Fibroblast of peridontal ligament (primary cell): ENCODE measurements at regions not wholly inside any gene's neighbourhood (a gene's known extent, or its start where the extent isn't known, plus 50 kb on each side); places are given as distances from the start of the nearest gene placed in this dataset.
"Not testable (repeated sequence)": the region's sequence is repeated elsewhere in the genome, so short reads cannot be mapped to it uniquely, and the experiment has no call there.

Experiments used
- DNase-seq: peaks from one replicate; pipeline ENCODE4 v3.0.0-alpha.2; 2010; ENCODE audit errors: extremely low read depth

DNA sequence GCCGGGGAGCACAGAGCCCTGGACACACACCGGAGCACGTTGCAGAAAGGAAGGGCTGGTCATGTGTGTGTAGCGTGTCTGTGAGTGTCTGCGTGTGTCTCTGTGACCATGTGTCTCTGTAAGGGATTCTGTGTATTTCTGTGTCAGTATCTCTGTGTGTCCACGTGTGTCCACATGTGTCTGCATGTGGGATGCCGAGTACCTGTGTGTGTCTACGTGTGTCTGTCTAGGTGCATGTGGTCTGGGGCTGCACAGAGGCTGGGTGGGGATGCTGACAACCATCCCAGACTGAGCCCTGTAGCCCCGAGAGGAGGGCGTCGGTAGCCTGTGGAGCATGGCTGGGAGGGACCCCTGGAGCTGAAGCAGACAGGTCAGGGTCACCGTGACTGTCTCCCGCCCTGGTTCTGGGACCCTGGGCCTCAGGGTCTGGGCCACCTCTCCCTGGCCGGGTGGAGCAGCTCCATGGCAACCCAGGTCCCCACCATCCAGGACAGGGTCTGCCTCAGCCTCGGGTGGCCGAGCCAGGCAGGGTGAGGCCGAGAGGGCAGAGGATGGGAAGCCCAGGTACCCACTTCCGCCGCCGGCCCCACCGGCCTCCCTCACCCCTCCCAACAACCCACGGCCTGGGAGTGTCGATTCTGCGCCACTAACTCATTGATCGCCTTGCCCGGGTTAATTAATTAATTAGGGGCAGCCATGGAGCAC lies 122.7 kb downstream of the FAM53A start:
- DNase-seq: no peak

DNA sequence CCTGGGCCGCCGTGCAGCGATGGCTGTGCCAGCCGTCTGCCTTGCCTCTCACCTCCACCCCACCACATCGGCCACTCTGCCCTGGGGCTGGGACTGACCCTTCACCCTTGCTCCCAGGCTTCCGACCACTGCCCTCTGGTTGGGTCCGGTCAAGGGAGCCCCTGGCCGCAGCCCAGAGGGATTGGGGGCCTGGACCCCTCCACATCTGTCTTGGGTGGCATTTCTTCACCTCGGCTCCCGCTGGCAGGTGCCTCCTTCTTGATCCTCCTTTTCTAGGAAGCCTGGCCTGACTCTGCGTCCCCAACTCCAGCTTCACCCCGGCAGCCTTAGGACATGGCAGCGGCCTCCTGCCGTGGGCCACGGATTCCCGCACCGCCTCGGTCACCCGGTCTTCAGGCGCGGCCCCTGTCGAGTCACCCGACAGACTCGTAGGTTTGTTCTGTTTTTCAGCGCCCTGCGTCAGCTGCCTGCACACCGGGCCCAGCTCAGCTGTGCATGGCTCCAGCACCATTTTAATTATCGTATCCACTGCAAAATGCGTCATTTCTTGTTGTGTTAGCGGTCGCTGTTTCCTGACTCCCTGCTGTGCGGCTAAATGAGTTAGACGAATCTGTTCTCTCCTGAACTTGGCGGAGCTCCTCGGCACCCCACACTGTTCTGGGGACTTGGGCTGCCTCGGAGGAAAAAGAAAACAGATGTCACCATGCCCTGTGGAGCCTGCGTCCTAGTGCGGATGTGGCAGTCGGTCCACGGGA lies 124.0 kb downstream of the FAM53A start:
- no peak for DNase-seq

DNA sequence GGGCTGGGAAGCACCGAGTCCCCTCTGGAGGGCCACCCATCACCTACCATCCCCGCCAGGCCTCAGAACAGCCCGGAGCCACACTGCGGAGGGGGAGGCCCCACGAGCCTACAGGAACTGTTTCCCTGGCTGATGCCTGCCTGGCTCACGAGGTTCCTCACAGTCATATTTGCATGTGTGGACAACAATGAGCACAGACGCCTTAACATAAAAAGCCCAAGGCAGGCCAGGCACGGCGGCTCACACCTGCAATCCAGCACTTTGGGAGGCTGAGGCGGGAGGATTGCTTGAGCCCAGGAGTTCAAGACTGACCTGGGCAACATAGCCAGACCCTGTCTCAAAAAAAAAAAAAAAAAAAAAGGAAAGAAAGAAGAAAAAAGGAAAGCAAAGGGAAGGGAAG lies 125.9 kb downstream of the FAM53A start:
- DNase-seq: no peak

DNA sequence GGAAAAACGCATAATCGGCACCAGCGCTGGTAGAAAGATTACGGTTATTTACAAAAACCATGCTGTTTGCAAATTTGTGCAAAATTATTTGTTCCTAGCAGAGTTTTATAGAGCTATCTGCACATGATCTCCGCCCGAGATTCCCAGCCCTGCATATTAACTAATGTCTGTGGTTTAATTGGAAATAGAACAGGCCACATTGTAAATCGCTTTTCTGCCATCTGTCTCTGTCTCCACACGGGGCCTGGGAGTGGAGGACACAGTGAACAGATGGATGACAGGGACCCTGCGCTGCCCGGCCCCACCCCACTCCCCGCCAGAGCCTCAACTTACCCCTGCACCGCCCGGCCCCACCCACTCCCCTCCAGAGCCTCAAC lies 126.9 kb downstream of the FAM53A start:
- no peak for DNase-seq

DNA sequence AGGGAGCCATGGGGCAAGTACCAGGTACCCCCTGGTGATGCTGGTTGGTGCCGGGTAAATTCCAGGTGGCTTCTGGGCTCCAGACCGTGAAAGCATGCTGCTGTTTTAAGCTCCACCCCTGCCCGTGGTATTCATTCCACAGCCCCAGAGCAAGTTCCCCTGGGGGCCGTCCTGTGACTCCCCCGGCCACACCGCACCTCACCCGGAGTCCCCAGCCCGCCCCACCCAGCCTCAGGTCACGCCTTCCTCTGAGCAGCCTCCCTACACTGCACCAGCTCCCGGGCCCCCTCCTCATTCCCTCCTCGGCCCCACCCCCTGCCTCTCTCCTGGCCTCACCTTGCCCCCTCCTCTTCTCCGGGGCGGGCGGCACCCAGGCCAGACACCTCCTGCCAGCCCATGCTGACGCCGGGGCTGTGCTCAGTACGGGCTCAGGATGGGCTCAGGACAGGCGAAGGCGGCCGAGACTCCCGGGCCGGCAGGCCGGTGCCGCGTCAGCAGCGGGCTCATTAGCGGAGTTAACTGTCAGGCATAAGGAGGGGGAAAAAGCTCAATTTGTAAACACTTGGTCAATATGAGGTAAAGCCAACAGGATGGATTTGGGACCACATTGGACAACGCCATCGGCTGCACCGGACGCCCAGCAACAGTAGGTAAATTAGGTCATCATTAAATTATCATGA lies 127.4 kb downstream of the FAM53A start:
- DNase-seq: no peak

DNA sequence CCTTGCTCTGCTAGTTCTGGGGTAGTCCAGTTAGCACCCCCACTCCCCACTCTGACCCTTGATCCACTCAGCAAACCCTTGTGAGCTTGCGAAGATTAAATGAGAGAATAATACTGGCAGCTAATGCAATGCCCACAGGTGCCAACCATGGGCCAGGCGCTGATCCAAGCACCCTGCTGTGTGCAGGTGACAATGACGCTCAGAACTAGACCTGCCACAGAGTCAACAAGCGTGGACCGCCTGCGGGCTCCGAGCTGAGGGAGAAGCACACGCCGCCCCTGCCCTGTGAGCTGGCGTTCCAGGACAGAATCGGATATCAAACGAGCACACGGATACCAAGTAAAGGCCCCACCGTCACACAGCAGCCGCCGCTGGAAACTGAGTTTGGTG lies 129.2 kb downstream of the FAM53A start:
- no peak for DNase-seq

DNA sequence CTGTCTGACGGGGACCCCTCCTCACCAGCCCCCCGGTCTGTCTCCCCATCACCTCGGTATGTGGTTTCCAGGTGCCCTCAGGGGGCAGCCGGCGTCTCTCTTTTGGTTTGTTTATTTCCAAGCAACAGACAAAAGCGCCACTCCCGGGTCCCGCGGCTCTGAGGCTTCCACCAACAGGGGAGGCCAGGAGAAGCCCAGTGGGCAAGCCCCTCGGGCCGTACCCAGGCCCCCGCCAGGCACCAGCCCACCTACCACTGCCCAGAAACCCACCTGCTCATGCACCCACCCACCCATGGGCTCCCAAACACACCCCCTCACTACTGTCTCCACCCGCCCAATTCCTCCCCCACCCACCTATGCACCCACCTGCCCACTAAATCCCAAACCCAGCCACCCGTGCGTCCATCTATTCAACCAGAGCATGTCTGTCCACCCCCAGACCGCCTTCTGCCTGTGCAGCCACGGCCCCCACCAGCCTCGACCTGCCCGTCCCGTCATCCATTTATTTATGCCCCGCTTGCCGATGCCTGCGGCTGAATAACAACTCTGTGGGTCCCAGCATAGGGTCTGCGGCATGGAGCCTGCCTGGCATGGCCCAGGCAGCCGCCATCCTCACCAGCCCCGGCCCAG lies 129.8 kb downstream of the FAM53A start:
- DNase-seq: no peak

DNA sequence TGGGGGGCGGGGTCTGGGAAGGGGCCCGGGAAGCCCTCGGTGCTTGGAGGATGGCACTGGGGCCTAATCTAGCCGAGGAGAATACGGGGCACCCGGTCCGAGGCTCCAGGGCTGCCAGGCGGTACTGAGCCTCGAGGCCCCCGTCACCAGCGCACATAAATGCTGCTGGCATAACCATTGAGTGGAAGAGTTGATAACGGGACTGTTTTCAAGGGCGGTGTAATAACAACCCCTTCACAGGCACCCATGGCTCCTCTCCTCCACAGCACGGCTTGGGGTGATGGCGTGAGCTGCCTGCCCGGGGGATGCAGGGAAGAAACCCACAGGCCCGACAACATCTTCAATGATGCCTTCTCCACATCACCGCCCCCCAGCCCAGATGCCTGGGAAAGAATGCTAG lies 130.7 kb downstream of the FAM53A start:
- DNase-seq: no peak

DNA sequence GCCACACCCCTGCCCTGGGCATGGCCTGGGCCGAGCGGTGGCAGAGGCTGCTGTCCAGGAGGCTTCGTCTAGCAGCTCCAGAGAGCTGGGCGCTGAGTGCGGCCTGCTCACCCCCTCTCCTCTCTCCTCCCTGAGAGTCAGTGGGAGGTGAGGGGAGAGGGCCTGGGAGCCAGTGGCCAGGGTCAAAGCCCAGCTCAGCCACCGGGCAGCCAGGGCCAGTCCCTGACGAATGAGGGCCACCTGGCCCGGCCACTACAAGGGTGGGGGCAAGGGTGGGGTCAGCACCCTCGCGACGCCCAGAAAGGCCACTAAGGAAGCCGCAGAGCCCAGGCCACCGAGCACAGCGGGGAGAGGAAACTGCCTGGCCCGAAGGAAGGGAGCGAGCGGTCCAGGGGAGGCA lies 131.7 kb downstream of the FAM53A start:
- DNase-seq: no peak

DNA sequence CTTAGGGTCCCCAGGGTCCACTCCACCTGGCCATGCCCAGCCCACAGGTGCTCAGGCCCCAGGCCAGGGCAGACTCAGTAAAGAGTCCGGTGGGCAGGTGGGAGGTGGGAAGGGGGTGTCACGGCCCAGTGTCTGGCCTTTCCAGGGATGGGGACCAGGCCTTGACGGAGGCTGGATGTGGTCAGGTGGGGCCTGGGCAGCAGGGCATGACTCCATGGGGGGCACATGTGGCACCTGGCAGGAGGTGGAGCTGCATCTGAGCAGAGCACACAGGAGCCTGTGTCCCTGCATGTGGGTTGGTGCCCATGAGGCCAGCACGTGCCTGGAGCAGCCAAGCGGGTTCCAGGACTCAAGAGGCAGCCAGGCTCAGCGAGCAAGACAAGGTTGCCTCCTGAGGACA lies 132.9 kb downstream of the FAM53A start:
- no peak for DNase-seq

DNA sequence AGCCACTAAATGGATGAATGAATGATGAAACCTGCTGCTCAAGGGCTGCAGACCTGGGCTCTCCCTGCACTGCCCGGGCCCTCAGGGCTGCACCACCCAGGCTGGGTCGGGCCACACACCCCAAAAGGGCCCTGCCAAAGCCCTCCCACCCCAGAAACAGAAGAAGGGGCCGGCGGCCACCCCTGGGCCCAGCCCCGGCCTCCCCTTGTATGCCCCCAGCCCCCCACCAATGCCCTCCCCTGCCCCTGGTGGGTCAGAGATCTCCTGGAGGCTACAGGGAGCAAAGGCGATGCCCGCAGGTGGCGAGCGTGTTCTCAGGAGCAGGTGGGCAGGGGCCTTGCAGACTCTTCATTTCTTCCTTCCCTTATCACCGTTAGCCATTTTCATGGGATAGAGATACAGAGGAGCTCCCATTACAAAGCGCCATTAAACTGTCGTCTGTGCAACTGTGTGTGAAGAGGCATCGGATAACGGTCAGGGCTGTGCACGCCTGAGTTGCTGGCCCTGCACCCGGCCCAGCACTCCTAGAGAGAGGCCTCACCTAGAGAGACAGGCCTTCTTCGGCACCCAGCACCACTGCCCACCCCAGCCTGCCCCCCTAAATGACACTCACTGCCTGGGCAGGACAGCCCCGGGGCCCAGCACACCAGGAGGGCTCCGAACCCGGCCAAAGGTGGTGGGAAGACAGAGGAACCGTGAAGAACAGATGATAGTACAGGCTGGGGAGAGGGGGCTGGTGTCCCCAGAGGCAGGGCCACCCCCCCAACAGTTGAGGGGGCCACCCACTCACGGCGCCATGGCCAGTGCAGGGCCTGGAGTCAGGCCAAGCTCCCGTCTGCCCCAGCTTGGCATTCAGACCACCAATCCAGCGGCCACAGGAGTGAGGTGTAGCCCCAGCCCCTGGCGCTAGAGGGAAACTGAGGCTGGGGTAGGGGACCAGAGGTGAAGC lies 133.7 kb downstream of the FAM53A start:
- no peak for DNase-seq

DNA sequence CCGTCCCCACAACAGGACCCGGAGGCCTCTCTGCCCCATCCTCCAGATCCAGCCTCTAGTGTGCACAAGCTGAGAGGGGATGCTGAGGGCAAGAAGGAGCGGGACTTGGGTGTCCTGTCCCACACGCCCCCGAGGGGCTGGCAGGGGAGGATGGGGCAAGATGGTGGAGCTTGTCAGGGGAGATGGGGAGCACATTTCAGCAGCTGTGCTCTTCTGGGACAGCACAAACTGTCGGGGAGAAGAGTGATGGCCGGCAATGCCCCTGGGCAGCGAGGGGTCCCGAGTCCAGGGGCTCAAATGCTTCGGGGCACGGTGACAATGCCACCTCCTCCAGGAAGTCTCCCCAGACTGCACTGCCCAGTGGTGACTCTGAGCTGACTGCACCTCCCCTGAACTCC lies 134.5 kb downstream of the FAM53A start:
- no peak for DNase-seq

DNA sequence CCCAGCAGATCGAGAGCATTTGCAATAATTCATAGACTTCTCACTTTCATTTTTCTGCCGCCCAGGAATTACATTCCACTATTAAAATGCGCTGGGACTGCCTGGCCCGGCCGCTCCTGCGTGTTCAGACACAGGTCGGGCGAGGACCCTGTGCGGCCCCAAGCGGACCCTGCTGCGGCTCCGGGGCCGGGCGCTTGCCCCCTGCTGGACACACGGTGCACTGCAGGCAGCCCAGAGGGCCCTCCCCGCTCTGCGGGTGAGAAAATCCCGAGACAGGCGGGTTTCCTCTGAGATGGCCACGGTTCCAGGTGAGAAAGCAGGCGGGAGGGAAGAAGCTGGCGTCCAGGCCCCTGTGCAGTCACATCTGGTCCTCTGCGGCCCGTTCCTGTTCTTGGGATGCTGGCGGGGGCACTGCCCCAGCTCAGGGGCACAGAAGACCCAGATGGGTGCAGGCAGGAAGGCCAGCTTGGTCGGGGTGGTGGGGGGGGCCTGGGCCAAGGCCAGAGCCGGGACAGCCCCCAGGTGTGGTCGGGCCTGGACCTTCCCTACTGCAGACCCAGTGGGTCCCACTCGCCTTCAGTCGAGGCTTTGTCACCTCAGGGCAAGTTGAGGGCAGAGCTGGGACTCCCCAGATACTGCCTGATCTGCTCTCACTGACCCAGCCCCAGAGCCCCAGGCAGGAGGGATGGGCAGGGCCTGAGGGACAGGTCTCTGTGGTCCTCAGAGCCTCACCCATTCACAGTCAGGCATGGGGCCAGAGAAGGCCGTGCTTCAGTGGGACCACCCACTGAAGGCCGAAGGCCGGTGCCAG lies 135.1 kb downstream of the FAM53A start:
- peak; percentile 5 for DNase-seq

DNA sequence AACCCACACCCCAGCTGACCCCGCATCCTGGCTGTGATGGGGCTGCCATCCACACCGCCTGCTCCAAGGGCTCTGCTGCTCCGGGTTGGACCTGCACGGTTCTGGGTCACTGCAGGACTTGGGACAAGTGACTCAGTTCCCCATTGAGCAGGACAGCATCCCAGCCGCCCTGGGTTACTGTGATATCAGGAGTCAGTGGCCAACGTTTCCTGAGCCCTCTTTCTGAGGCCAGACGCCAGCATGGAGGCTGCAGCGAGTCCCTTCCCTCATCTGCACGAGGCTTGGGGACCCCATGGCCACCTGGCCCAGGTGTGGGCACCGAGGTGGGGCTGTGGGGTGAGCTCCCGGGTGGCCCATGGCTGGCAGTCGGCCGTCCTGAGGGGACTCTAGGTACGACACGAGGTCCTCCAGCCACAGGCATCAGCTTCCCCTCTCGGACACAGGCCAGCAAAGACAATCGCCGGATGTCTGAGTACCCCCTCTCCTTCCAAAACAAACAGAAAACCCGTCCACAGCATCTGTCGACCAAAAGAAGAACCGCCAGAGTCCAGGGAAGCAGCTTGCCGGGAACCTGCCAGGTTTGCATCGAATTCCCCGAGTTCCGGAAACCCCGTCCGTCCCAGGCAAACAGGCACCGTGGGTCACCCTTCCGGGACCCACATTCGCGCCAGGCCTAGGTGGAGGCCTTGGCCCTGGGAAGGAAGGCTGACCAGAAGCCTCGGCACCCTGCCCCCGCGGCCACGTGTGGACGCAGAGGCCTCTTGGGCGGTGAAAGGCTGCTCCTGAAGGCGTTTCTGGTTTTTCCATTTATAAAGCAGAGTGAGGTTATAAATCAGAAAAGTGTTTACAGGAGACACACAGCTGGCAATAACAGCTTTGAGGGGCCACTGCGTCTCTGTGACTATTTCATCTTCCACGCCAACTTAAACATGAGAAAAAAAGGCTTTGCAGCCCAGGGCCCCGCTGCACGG lies 136.0 kb downstream of the FAM53A start:
- peak; percentile 10 for DNase-seq

DNA sequence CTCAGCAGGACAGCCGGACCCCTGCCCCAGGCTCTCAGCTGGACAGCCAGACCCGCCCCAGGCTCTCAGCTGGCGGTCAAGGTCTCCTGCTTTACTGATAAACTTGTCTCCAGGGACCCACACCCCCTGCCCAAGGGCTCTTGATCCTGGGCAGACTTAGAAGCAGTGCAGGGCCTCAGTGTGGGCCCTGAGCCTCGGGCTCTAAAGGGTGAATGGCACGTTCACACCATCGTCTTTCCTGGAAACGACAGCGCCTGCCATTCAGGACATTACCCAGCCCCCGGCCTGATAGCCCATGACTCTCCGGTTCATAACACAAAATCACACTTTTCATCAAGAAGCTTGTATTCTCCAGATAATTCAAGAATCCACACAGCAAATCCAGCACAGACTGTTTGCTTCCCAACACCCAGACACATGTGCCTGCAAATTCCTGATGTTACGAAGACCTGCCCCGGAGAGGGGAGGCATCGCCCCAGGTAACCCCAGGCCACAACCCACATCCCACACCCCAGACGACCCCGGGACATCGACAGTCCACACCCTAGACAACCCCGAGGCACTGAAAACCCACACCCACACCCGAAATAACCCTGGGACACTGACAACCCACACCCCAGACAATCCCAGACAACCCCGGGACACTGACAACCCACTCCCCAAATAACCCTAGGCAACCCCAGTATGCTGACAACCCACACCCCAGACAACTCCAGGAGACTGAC lies 136.8 kb downstream of the FAM53A start:
- no peak for DNase-seq

DNA sequence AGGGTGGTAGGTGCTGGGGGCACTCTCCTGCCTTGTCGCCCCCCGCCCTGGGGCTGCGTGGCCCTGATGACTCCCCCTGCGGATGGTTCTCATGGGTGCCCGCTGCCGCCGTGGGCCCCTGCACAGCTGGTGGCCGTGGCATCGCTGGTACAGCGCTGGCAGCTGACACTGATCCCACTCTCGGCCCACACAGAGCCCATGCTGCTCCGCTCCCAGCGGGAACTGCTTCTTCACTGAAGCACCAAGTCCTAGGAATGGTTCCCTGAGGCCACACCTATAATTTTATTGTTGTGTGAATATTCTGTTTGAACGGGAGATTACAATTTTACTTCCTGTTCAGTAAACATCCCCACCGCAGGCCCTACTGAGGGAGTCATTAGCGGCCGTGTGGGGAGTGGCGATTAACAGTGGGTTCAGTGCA lies 138.6 kb upstream of the NKX1-1 start:
- DNase-seq: no peak

DNA sequence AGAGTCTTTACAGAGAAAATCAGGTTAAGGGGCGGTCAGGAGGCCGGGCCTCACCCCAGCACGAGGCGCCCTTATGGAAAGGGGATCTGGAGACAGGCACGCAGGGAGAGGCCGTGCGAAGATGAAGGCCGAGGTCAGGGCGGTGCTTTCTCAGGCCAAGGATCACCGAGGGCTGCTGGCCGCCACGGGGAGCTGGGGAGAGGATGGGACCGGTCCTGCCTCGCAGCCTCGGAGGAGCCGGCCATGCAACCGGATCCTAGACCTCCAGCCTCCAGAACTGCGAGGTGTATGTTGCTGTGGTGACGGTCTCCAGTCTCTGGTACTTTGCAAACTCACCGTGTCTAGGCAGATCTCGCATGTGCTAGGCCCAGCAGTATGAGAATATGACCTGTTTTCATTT lies 138.2 kb upstream of the NKX1-1 start:
- DNase-seq: not testable (repeated sequence)

DNA sequence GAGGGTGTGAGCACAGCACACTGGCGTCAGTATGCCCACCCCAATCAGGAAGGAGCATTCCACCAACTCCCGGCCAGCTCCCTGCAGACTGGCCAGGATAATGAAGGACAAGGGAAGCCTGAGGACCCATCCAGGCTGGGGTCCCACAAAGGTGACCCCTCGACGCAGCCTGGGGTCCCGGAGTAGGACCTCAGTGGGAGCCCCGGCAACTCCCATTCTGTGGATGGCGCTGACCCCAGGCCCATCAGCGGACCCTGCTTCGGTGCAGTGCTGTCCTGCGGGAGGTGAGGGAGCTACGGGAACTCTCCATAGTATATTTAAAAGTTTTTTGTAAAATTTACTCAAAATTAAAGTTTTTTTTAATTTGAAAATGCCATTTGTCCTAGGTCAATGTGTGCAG lies 137.7 kb upstream of the NKX1-1 start:
- DNase-seq: no peak

DNA sequence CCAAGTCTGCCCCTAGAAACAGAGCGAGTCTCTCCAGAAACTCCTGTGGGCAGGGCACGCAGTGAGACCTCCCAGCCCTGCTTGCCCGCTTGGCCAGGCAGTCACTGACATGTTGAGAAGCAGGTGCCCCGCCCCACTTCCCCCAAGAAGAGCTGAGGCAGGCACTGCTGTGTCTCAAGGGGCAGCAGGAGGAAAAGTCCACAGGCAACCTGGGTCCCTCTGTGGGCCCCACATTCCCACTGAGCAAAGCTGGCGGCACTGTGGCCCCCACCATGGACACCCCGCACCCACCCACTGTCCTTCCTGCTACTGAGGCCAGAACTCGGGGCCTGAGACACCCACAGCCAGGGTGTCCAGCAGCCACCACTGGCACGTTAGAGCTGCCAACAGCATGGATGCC lies 137.3 kb upstream of the NKX1-1 start:
- no peak for DNase-seq
